Hematopoietic multipotent progenitor cell (in vitro differentiated cells): ENCODE measurements at regions not wholly inside any gene's neighbourhood (a gene's known extent, or its start where the extent isn't known, plus 50 kb on each side); places are given as distances from the start of the nearest gene placed in this dataset.

Source experiments
- DNase-seq, 3 donors: peaks; one replicate each; pipeline ENCODE4 v3.0.0-alpha.2; 2011 to 2015; ENCODE audit warnings: low read depth in 2 of 3, low spot score in 2 of 3

- no peak for DNase-seq
Measured at GRCh38 chr3:144286235-144286910, 314.8 kb downstream of the DIPK2A start.

GRCh38 chr3:144287001-144287400 lies 315.4 kb downstream of the DIPK2A start:
- no peak for DNase-seq

GRCh38 chr3:144289057-144289456 lies 317.4 kb downstream of the DIPK2A start:
- DNase-seq = no peak

- no peak for DNase-seq
Measured at GRCh38 chr3:144294659-144295538, 323.3 kb downstream of the DIPK2A start.

GRCh38 chr3:144295613-144296012 lies 324.0 kb downstream of the DIPK2A start:
- DNase-seq = no peak

- no peak for DNase-seq
Measured at GRCh38 chr3:144296808-144297207, 325.2 kb downstream of the DIPK2A start.

- no peak for DNase-seq
Measured at GRCh38 chr3:144301863-144302262, 330.2 kb downstream of the DIPK2A start.

GRCh38 chr3:144307951-144308350 lies 336.3 kb downstream of the DIPK2A start:
- DNase-seq = no peak

GRCh38 chr3:144308396-144308795 lies 336.8 kb downstream of the DIPK2A start:
- no peak for DNase-seq

GRCh38 chr3:144312702-144313101 lies 341.1 kb downstream of the DIPK2A start:
- no peak for DNase-seq

- no peak for DNase-seq
Measured at GRCh38 chr3:144314946-144315345, 343.3 kb downstream of the DIPK2A start.

GRCh38 chr3:144317961-144318360 lies 346.3 kb downstream of the DIPK2A start:
- DNase-seq = no peak

- DNase-seq = no peak
Measured at GRCh38 chr3:144324076-144324475, 352.5 kb downstream of the DIPK2A start.

- peak in 1 of 3 donors; percentile 47 for DNase-seq
Measured at GRCh38 chr3:144332868-144333267, 361.2 kb downstream of the DIPK2A start.

- no peak for DNase-seq
Measured at GRCh38 chr3:144341471-144341870, 369.8 kb downstream of the DIPK2A start.

- DNase-seq = no peak
Measured at GRCh38 chr3:144343343-144343742, 371.7 kb downstream of the DIPK2A start.

- no peak for DNase-seq
Measured at GRCh38 chr3:144343777-144344176, 372.2 kb downstream of the DIPK2A start.

GRCh38 chr3:144344925-144345548 lies 373.4 kb downstream of the DIPK2A start:
- peak in 2 of 3 donors; percentile 18 to 58 for DNase-seq

- DNase-seq = no peak
Measured at GRCh38 chr3:144350125-144350524, 378.5 kb downstream of the DIPK2A start.

- DNase-seq = no peak
Measured at GRCh38 chr3:144351011-144351410, 379.4 kb downstream of the DIPK2A start.

- DNase-seq = no peak
Measured at GRCh38 chr3:144351773-144352365, 380.2 kb downstream of the DIPK2A start.
